ENCODE measurements at regions not wholly inside any gene's neighbourhood (a gene's known extent, or its start where the extent isn't known, plus 50 kb on each side); places are given as distances from the start of the nearest gene placed in this dataset.

DNA sequence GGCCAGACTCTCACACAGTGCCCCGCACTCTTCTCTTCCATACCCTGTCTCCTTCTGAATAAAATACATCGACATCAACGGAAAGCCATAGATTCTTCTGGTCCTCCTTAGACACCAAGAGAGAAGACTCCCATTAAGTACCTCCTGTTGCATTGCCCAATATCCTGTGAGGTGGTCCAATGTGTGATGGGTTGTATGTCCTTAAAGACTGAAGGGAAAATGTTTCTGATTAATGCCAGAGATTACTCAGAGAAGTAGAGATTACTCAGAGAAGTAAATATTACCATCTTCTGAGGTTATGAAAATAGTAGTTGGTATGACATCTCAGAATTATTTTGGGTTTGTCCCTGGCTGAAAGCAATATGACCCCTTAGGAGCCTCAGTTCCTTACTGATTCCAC lies 60.8 kb upstream of the GALNT15 start:
- no peak for DNase-seq (ENCODE audit: low spot score)

DNA sequence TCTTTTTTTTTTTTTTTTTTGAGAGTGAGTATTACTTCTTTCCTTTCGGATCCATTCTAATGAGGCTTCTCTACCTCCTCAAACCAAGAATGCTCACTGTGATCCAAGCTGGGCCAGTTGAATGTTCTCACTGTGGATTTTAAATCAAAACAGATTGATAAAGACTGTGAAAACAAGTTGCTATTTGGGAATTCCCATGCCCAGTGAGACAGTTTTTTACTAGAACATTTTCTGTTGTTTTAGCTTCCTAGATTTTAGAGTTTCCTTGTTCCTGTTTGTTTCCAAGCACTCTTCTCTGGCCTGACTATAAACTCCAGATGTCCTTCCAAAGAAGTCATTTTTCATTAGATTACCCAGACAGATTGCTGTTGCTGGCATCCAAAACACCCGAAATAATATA lies 60.1 kb upstream of the GALNT15 start:
- no peak for DNase-seq (ENCODE audit: low spot score)

- no peak for DNase-seq (ENCODE audit: low spot score)
Measured at GRCh38 chr3:16114930-16115329, 59.5 kb upstream of the GALNT15 start.

DNA sequence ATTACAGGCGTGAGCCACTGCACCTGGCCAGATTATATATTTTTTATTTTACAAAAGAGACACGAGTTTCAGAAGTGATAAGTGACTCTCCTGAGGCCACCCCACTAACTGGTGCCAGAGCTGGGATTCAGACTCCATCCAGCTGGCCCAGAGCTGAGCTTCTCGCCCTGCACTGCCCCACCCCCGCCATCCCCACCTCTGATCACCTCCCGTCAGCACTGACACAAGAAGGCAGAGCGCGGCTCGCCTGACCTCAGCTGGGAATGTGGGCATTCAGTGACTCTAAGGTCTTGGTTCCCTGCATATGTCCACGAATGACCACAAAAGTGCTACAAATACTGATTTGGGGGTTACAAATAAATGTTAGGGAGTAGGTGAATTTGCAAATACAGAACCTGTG lies 56.1 kb upstream of the GALNT15 start:
- no peak for DNase-seq (ENCODE audit: low spot score)

DNA sequence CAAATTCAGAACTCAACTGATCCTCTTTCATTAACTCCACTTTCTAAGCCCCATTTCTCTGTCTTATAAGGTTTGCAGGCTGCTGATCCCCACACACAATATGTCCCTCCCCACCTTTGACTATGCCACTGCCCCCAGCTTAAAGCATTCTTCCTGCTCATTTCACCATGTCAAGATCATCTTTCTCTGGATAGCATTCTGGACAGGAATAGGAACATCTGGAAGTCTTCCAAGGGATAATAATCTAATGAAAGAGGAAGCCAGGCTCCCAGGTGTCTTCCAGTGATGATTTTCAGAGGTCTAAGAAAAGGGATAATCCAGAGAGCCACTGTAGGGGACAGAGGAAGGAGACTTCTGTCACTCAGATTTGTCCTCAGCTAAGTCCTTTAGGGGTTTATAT lies 54.6 kb upstream of the GALNT15 start:
- no peak for DNase-seq (ENCODE audit: low spot score)

DNA sequence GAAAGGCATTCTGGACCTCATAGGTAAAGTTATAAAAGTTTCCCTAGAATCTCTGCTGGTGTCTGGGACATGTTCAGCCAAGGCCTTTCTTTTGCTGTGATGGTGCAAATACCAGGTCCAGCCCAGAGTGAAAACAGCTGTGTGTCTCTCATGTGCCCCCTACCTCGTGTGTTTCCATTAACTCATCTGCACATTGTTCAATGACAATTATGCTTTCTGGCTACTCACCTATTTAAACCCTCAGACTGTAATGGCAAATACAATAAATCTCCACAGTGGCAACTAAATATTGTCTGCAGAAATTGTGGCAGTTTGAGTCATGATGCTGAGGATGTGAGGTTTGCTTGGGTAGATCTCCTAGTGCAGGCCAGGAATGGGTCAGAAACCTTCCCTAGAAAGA lies 53.1 kb upstream of the GALNT15 start:
- no peak for DNase-seq (ENCODE audit: low spot score)

GRCh38 chr3:16122155-16122554 lies 52.3 kb upstream of the GALNT15 start:
- no peak for DNase-seq (ENCODE audit: low spot score)

GRCh38 chr3:16122661-16123060 lies 51.8 kb upstream of the GALNT15 start:
- no peak for DNase-seq (ENCODE audit: low spot score)

GRCh38 chr3:16124636-16125035 lies 49.8 kb upstream of the GALNT15 start:
- DNase-seq (ENCODE audit: low spot score): no peak
